ENCODE measurements at regions not wholly inside any gene's neighbourhood (a gene's known extent, or its start where the extent isn't known, plus 50 kb on each side); places are given as distances from the start of the nearest gene placed in this dataset.

DNA sequence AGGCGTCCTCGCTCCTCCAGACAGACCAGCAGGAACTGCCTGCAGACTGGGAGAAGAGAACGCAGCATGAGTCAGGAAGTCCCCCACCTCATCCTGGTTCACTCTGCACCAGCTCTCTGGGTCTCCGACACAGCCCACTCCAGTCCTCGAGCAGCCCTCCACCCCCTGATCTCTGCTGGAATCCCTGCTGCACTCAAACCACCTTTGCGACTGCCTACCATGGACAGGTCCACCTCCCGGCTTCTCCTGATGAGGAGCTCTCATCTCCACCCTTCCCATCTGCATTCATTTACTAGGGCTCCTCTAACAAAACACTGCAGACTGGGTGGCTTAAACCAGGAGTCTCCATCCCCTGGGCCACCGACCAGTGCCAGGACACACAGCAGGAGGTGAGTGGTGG is 202.3 kb upstream of the IGF1R start:
- no peak for TF ChIP-seq EZH2 (IDR thresholded peaks at IDR 0.05; ENCODE audit: insufficient read depth, poor library complexity, severe bottlenecking)
- no peak for TF ChIP-seq EZH2phosphoT487 (IDR thresholded peaks at IDR 0.05; ENCODE audit: insufficient read depth, low read depth)
